GM13977 (cell line): ENCODE measurements at regions not wholly inside any gene's neighbourhood (a gene's known extent, or its start where the extent isn't known, plus 50 kb on each side); places are given as distances from the start of the nearest gene placed in this dataset.

ENCODE experiments used
- DNase-seq: peaks from one replicate; pipeline ENCODE4 v3.0.0; 2012; ENCODE audit warnings: low spot score
- CTCF ChIP-seq: IDR thresholded peaks from 2 replicates; pipeline ENCODE4 v1.5.1; 2012; ENCODE audit warnings: mild to moderate bottlenecking, control low read depth; ENCODE audit not compliant: insufficient read depth; ENCODE audit errors: extremely low read depth, missing control alignments
- in situ Hi-C: fragments of 300-500 bp; cut with MboI; formaldehyde crosslinking; loops from one replicate; pipeline ENCODE4 v1.12.0; 2022; ENCODE audit warnings: low sequenced_read_pairs, low pct_unique_long_range_greater_than_20kb, mixed read lengths, inconsistent platforms; ENCODE audit not compliant: unreplicated experiment

GRCh38 chr10:43854007-43854406 is 205.3 kb upstream of the ZNF32 start:
- TF ChIP-seq CTCF: no peak
- DNase-seq: no peak
- in situ Hi-C loops: no loop called here

- in situ Hi-C loops: no loop called here
- DNase-seq: no peak
- no peak for TF ChIP-seq CTCF
Measured at GRCh38 chr10:43853369-43853768, 204.7 kb upstream of the ZNF32 start.

- in situ Hi-C loops: no loop called here
- DNase-seq: no peak
- TF ChIP-seq CTCF: no peak
Measured at GRCh38 chr10:43852644-43853214, 204.0 kb upstream of the ZNF32 start.

- no peak for DNase-seq
- no peak for TF ChIP-seq CTCF
- in situ Hi-C loops: no loop called here
Measured at GRCh38 chr10:43852149-43852548, 203.5 kb upstream of the ZNF32 start.

- in situ Hi-C loops: no loop called here
- TF ChIP-seq CTCF: no peak
- DNase-seq: no peak
Measured at GRCh38 chr10:43851030-43851429, 202.3 kb upstream of the ZNF32 start.

- no peak for DNase-seq
- in situ Hi-C loops: no loop called here
- TF ChIP-seq CTCF: no peak
Measured at GRCh38 chr10:43849551-43849950, 200.9 kb upstream of the ZNF32 start.

- in situ Hi-C loops: no loop called here
- no peak for DNase-seq
- TF ChIP-seq CTCF: no peak
Measured at GRCh38 chr10:43846968-43847367, 198.3 kb upstream of the ZNF32 start.
